ENCODE measurements at regions not wholly inside any gene's neighbourhood (a gene's known extent, or its start where the extent isn't known, plus 50 kb on each side); places are given as distances from the start of the nearest gene placed in this dataset.

- TF ChIP-seq NKRF (conservative IDR thresholded peaks at IDR 0.05): no peak
- no peak for TF ChIP-seq NR2F1 (conservative IDR thresholded peaks at IDR 0.05)
- TF ChIP-seq POLR2AphosphoS2 (IDR thresholded peaks at IDR 0.05; ENCODE audit: low read depth, low read length): no peak
- no peak for TF ChIP-seq CBX3 (IDR thresholded peaks at IDR 0.05; ENCODE audit: borderline replicate concordance, low read depth)
- no peak for TF ChIP-seq ZBED1 (IDR thresholded peaks at IDR 0.05; ENCODE audit: borderline replicate concordance)
- TF ChIP-seq, protein P1, sequence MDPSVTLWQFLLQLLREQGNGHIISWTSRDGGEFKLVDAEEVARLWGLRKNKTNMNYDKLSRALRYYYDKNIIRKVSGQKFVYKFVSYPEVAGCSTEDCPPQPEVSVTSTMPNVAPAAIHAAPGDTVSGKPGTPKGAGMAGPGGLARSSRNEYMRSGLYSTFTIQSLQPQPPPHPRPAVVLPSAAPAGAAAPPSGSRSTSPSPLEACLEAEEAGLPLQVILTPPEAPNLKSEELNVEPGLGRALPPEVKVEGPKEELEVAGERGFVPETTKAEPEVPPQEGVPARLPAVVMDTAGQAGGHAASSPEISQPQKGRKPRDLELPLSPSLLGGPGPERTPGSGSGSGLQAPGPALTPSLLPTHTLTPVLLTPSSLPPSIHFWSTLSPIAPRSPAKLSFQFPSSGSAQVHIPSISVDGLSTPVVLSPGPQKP (IDR thresholded peaks at IDR 0.05; ENCODE audit: low read depth, low read length): no peak
- TF ChIP-seq CEBPB (IDR thresholded peaks at IDR 0.05; ENCODE audit: borderline replicate concordance in 1 of 2, low read depth in 2 of 2, low read length in 2 of 2): no peak
- TF ChIP-seq GATAD2B (conservative IDR thresholded peaks at IDR 0.05; ENCODE audit: low read depth): no peak
- TF ChIP-seq BCL11A (IDR thresholded peaks at IDR 0.05; ENCODE audit: low read depth, low read length): peak; percentile 32; the same call in 1 of the 2 replicates
These were observed 134.8 kb upstream of the RGMA start (continued) for GRCh38 chr15:93223803-93224202.

DNA sequence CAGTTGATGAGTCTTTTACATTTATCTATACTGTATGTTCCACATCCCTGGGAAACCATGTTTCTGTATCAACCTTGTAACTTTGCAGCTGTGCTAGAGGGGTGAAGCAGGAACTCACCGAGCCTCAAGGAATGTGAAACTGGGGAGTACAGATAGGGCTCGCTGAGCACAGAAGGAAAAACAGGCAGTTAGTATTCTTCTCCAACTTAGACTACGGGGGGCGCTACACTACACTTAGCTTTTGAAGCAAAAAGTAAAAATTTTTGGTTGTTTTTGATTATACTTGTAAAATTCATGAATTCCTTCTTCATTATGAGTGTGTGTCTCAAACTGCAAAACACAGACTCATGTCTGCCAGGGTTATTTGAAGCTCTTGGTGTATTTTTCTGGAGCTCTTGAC is 132.7 kb upstream of the RGMA start:
- Histone ChIP-seq H3K4me3 (no peak overlapping the region), H3K4me2 (ENCODE audit: control insufficient read depth, insufficient read depth) (no peak overlapping the region), H3K27me3 (replicated peaks in 1 of 2; ENCODE audit: control insufficient read depth in 2 of 2, insufficient read depth in 2 of 2, low read length in 1 of 2) (no peaks in the 10 kb centered on the region), H3K4me1 (ENCODE audit: control insufficient read depth, insufficient read depth, low read length) (no peaks in the 10 kb centered on the region), H2AFZ (ENCODE audit: control insufficient read depth, low read depth, low read length) (no peak overlapping the region), H3K27ac (ENCODE audit: control insufficient read depth, insufficient read depth) (no peak overlapping the region), H4K20me1 (ENCODE audit: control insufficient read depth, insufficient read depth) (no peaks in the 10 kb centered on the region), H3K9ac (ENCODE audit: control insufficient read depth, insufficient read depth, low read length) (no peak overlapping the region), H3K36me3 (ENCODE audit: control insufficient read depth in 2 of 2, insufficient read depth in 2 of 2, low read length in 1 of 2) (no peaks in the 10 kb centered on the region), H3K9me3 (replicated peaks; ENCODE audit: control insufficient read depth, insufficient read depth, low read length) (no peaks in the 10 kb centered on the region), H3K79me2 (ENCODE audit: control insufficient read depth, insufficient read depth, low read length) (no peaks in the 10 kb centered on the region)
- POLR2A ChIA-PET: interaction anchor here (0.7 kb wide), 1 partner anchor 670 kb away, joined by 4 read pairs; no protein-coding TSS in a partner anchor
- SMC1A ChIA-PET (ENCODE audit: uncharacterized antibody, unreplicated experiment): no interaction called here
- TF ChIP-seq NBN (IDR thresholded peaks at IDR 0.05): no peak
- TF ChIP-seq NFXL1 (IDR thresholded peaks at IDR 0.05; ENCODE audit: borderline replicate concordance): no peak
- no peak for TF ChIP-seq SREBF2 (IDR thresholded peaks at IDR 0.05; ENCODE audit: low read length)
- in situ Hi-C loops (cut with MboI): no loop called here
- intact Hi-C loops (cut with micrococcal nuclease; ENCODE audit: unreplicated experiment): no loop called here
- WGBS (ENCODE audit: insufficient coverage, insufficient replicate concordance, low lambda C conversion rate, missing lambda C conversion rate): 1% methylated on average over 4 of the region's 4 CpGs
- ATAC-seq: no peak
- CTCF ChIA-PET: no interaction called here
- RAD21 ChIA-PET (ENCODE audit: unreplicated experiment): no interaction called here
- FAIRE-seq: no peak
- no peak for DNase-seq (ENCODE audit: low read depth, low spot score)
- no TSS peak for BruUV-seq (replicated peaks)

All from GM12878 (cell line).